ENCODE measurements at regions not wholly inside any gene's neighbourhood (a gene's known extent, or its start where the extent isn't known, plus 50 kb on each side); places are given as distances from the start of the nearest gene placed in this dataset.

DNA sequence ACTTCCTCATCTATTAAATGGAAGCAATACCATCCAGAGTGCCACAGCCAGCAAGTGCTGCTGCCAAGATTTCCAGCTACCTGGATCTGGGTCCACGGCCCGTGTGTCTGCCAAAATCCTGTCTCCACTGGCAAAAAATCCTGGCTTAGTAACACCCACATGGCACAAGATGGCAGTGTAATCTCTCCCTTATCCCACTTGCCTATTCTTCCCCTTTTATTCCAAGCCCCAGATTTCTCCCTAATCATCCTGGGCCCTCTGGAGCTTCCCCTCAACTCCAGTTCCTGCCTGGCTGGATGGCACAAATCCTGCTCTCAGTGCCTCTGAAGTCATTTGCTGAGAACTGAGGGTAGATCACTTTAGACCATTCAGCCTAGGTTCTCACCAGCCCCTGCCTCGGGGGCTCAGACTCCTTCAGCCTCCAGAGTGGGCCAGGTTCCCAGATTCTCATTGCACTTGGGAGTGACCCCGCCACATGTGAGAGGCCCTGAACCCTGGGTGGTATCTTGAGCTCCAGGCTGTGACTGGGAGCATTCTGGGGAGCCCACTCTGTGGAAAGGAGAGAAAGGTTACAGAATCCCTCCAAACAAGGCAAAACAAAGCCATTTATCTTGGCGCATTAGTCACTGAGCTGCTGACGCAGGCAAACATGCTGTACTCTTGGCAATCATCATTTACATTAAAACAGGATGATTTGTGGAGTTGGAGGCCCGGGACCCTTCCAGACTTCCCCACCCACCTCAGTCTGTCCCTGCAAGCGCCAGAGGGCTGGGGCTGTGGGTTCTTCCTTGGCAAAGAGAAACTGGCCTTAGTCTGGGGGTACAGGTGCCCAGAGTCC lies 325.8 kb downstream of the DYSF start:
- Histone ChIP-seq H2AFZ (ENCODE audit: low read depth, low read length, severe bottlenecking) (no peak overlapping the region), H3K9me3 (ENCODE audit: insufficient read depth, low read length) (no peaks in the 10 kb centered on the region), H3K27me3 (ENCODE audit: low read length) (no peaks in the 10 kb centered on the region), H3K4me2 (ENCODE audit: low read depth, low read length, poor library complexity, severe bottlenecking) (no peak overlapping the region), H3K79me2 (ENCODE audit: insufficient read depth, low read length) (no peaks in the 10 kb centered on the region), H3K36me3 (ENCODE audit: low read length) (no peaks in the 10 kb centered on the region), H3K9ac (ENCODE audit: low read length) (no peak overlapping the region), H3F3A (ENCODE audit: insufficient read depth) (no peaks in the 10 kb centered on the region), H3K27ac (ENCODE audit: low read depth, low read length) (no peak overlapping the region), H4K20me1 (ENCODE audit: low read depth, low read length) (no peaks in the 10 kb centered on the region), H3K4me3 (ENCODE audit: insufficient read depth, low read length, poor library complexity, severe bottlenecking) (no peak overlapping the region), H3K9me2 (replicated peaks; ENCODE audit: insufficient read depth, low read length) (no peaks in the 10 kb centered on the region)
- TF ChIP-seq, protein P1, sequence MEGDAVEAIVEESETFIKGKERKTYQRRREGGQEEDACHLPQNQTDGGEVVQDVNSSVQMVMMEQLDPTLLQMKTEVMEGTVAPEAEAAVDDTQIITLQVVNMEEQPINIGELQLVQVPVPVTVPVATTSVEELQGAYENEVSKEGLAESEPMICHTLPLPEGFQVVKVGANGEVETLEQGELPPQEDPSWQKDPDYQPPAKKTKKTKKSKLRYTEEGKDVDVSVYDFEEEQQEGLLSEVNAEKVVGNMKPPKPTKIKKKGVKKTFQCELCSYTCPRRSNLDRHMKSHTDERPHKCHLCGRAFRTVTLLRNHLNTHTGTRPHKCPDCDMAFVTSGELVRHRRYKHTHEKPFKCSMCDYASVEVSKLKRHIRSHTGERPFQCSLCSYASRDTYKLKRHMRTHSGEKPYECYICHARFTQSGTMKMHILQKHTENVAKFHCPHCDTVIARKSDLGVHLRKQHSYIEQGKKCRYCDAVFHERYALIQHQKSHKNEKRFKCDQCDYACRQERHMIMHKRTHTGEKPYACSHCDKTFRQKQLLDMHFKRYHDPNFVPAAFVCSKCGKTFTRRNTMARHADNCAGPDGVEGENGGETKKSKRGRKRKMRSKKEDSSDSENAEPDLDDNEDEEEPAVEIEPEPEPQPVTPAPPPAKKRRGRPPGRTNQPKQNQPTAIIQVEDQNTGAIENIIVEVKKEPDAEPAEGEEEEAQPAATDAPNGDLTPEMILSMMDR (IDR thresholded peaks at IDR 0.05; ENCODE audit: insufficient read depth, low read length, poor library complexity, severe bottlenecking), result no peak
- TF ChIP-seq EZH2phosphoT487 (conservative IDR thresholded peaks at IDR 0.05; ENCODE audit: low read length), result no peak

DNA sequence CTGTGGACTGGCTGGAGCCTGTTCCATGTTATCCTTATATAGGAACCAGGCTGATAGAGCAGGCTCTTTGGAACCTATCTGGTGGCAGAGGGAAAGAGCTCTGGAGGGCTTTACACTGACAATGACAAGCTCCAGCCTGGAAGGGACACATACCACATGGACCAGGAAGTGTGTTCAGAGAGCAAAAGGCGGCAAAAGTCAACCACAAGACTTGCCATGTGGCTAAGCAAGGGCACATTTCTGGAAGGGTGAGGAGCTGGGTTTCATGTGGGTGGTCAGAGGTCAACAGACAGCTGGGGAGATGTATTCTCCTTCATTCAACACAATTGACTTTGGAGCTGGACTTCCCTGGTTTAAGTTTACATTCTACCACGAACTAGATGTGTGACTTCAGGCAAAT lies 325.2 kb downstream of the DYSF start:
- TF ChIP-seq, protein P1 (IDR thresholded peaks at IDR 0.05; ENCODE audit: insufficient read depth, low read length, poor library complexity, severe bottlenecking), result no peak
- no peak for TF ChIP-seq EZH2phosphoT487 (conservative IDR thresholded peaks at IDR 0.05; ENCODE audit: low read length)
- H3F3A ChIP-seq (ENCODE audit: insufficient read depth), result no peaks in the 10 kb centered on the region
- H2AFZ ChIP-seq (ENCODE audit: low read depth, low read length, severe bottlenecking), result no peak overlapping the region
- H3K79me2 ChIP-seq (ENCODE audit: insufficient read depth, low read length), result no peaks in the 10 kb centered on the region
- no peaks in the 10 kb centered on the region for H3K27me3 ChIP-seq (ENCODE audit: low read length)
- H3K9ac ChIP-seq (ENCODE audit: low read length), result no peak overlapping the region
- no peak overlapping the region for H3K27ac ChIP-seq (ENCODE audit: low read depth, low read length)
- no peaks in the 10 kb centered on the region for H3K9me3 ChIP-seq (ENCODE audit: insufficient read depth, low read length)
- no peaks in the 10 kb centered on the region for H3K9me2 ChIP-seq (replicated peaks; ENCODE audit: insufficient read depth, low read length)
- no peaks in the 10 kb centered on the region for H3K36me3 ChIP-seq (ENCODE audit: low read length)
- H3K4me2 ChIP-seq (ENCODE audit: low read depth, low read length, poor library complexity, severe bottlenecking), result no peak overlapping the region
- no peak overlapping the region for H3K4me3 ChIP-seq (ENCODE audit: insufficient read depth, low read length, poor library complexity, severe bottlenecking)
- no peaks in the 10 kb centered on the region for H4K20me1 ChIP-seq (ENCODE audit: low read depth, low read length)

DNA sequence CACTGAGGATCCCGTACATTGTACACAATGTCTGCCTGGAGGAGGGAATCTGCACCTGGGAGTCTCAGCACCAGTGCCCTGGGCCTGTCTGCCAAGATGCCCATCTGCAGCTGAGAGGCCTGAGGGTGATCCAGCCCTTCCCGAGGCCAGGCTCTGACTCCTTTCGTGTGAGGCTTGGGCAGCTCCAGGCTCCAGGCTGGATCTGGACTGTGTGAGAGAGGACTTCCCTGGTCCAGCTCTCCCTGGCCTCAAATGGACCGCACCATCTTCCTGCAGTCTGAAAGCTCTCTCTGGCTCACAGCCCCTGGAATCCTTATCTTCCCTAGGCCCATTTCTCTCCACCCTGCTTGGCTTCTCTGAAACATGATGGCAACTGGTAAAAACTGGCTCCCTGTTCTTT lies 324.6 kb downstream of the DYSF start:
- H3K36me3 ChIP-seq (ENCODE audit: low read length), result no peaks in the 10 kb centered on the region
- no peaks in the 10 kb centered on the region for H4K20me1 ChIP-seq (ENCODE audit: low read depth, low read length)
- H3K27ac ChIP-seq (ENCODE audit: low read depth, low read length), result no peak overlapping the region
- no peak overlapping the region for H3K9ac ChIP-seq (ENCODE audit: low read length)
- no peaks in the 10 kb centered on the region for H3K9me3 ChIP-seq (ENCODE audit: insufficient read depth, low read length)
- H2AFZ ChIP-seq (ENCODE audit: low read depth, low read length, severe bottlenecking), result no peak overlapping the region
- H3K9me2 ChIP-seq (replicated peaks; ENCODE audit: insufficient read depth, low read length), result no peaks in the 10 kb centered on the region
- no peaks in the 10 kb centered on the region for H3K79me2 ChIP-seq (ENCODE audit: insufficient read depth, low read length)
- no peak overlapping the region for H3K4me2 ChIP-seq (ENCODE audit: low read depth, low read length, poor library complexity, severe bottlenecking)
- no peaks in the 10 kb centered on the region for H3F3A ChIP-seq (ENCODE audit: insufficient read depth)
- TF ChIP-seq EZH2phosphoT487 (conservative IDR thresholded peaks at IDR 0.05; ENCODE audit: low read length), result no peak
- H3K27me3 ChIP-seq (ENCODE audit: low read length), result no peaks in the 10 kb centered on the region
- no peak overlapping the region for H3K4me3 ChIP-seq (ENCODE audit: insufficient read depth, low read length, poor library complexity, severe bottlenecking)

DNA sequence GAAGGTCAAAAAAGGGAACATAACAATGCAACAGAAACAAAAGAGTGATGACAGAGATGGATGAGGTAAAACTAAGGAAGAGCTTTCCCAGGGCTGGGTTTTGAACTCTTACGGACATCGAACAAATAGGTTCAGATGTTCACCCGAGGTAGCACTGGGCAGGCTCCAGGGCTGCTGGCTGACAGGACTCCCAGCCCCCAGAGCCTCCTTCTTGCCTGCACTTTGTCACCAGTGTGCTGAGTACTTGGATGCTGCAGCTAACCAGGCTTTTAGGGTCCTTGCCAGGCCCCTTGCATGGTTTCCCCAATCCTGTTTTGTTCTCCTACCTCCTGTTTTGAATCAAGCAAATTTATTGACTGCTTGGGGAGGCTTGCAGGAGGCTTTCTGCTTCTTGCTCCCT lies 322.9 kb downstream of the DYSF start:
- Histone ChIP-seq H3K9me3 (ENCODE audit: insufficient read depth, low read length) (no peaks in the 10 kb centered on the region), H3K9ac (ENCODE audit: low read length) (no peak overlapping the region), H3K36me3 (ENCODE audit: low read length) (no peaks in the 10 kb centered on the region), H3K4me3 (ENCODE audit: insufficient read depth, low read length, poor library complexity, severe bottlenecking) (no peak overlapping the region), H3K27me3 (ENCODE audit: low read length) (no peaks in the 10 kb centered on the region), H3K27ac (ENCODE audit: low read depth, low read length) (no peak overlapping the region), H3K9me2 (replicated peaks; ENCODE audit: insufficient read depth, low read length) (no peaks in the 10 kb centered on the region), H3F3A (ENCODE audit: insufficient read depth) (no peaks in the 10 kb centered on the region), H2AFZ (ENCODE audit: low read depth, low read length, severe bottlenecking) (no peak overlapping the region), H3K79me2 (ENCODE audit: insufficient read depth, low read length) (no peaks in the 10 kb centered on the region), H3K4me2 (ENCODE audit: low read depth, low read length, poor library complexity, severe bottlenecking) (no peak overlapping the region), H4K20me1 (ENCODE audit: low read depth, low read length) (no peaks in the 10 kb centered on the region)
- TF ChIP-seq, protein P1 (IDR thresholded peaks at IDR 0.05; ENCODE audit: insufficient read depth, low read length, poor library complexity, severe bottlenecking), result no peak
- no peak for TF ChIP-seq EZH2phosphoT487 (conservative IDR thresholded peaks at IDR 0.05; ENCODE audit: low read length)
